HG03571 (cell line): ENCODE measurements at regions not wholly inside any gene's neighbourhood (a gene's known extent, or its start where the extent isn't known, plus 50 kb on each side); places are given as distances from the start of the nearest gene placed in this dataset.

Experiments
- ATAC-seq: cut with Tn5 transposase; IDR thresholded peaks from one replicate; pipeline ENCODE4 v1.9.1; 2021; ENCODE audit not compliant: unreplicated experiment

DNA sequence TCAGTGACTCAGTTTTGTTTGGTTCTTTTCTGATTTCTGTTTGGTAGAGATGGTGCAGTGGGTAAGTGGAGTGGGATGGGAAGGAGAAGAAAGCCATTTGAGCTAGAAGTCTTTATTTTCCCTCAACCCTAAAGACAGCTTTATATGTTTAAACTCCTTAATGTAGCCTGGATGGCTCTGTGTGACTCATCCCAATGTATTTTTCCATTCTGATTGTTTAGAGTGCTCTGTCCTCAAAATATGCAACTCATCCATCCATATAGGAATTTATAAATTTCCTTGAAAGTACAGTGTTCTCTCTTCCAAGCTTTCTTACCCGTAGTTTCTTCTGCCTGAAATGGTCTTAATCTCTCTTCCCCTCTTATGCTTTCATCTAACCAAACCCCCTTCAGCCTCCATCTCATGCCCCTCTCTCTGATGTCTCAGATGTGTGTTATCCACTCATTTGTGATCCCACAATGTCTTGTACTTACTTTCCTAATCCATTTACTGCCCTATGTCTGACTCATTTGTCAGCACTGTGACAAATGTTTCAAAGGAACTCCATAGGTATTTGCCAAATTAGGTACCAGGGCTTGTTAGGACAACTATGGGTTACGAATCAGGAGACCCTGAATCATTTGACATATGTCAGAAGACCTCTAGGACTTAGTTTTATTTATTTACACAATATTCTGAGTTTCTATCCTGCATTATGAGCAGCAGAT lies 217.5 kb upstream of the SGCD start:
- no peak for ATAC-seq

DNA sequence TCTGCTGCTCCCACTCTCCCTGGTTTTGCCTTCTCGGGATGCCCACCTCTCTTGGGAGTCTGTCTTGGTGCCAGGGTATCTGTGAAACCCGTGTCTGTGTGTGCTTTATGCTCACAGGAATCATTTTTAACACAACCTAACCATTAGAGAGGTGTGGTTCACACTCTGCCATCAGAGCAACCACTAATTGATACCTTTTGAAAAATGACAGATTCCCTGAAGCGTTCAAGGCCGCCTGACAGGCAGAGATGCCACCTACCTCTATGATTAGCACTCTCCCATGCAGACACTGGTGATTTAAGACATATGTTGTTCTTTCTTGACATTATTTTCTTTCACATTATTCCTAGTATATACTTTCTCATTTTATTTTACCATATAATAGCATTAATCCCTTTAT lies 207.3 kb upstream of the SGCD start:
- no peak for ATAC-seq

DNA sequence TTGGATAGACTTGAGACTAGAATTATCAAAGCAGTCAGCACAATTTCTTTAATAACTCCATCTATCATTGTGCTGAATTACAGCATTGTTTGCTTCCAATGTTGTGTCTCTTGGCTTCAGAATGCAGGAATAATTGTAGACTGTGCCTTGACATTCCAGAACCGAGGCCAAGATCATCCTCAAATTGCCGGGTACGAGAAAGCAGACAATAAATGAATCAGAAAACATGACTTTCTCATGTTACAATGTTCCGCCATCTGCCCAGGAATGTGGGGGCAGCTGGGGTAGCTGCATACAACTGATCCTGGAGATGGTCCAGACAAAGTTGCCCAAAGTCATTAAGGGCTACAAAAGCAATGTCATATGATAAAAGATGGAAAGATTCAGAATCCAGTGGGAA lies 206.2 kb upstream of the SGCD start:
- no peak for ATAC-seq

DNA sequence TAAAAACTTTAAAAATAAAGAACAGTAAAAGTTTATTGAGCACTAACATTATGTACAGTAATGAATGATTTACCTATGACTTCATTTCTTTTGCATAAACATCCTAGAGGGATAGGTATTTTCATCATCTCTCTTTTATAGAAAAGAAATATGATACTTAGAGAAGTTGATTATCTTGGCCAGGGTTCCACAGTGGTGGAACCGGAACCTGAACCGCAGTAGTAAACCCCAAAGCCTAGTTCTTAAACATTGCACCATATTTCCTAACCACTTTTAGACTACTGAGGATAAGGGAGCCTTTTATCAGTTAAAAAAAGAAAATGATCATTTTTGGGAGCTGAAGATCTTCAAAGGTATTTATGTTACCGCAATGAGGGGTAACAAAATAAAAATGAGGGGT lies 205.7 kb upstream of the SGCD start:
- no peak for ATAC-seq

DNA sequence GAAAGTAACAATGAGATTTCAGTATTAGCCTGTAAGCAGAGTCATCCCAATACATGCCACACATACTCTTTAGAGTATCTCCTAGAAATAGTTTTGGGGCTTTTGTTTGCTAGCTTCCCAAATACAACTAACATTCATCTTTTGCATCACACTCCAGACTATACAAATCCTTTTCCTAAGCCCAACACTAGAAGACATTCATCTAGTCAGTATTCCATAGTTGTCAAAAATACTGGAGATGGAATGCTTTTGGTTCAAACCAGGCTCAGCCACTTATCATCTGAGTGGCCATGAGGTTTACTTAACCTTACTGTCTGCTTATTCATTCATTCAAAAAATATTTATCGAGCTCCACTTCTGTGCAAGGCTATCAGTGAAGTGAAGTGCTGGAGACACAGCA lies 205.1 kb upstream of the SGCD start:
- ATAC-seq, result no peak

DNA sequence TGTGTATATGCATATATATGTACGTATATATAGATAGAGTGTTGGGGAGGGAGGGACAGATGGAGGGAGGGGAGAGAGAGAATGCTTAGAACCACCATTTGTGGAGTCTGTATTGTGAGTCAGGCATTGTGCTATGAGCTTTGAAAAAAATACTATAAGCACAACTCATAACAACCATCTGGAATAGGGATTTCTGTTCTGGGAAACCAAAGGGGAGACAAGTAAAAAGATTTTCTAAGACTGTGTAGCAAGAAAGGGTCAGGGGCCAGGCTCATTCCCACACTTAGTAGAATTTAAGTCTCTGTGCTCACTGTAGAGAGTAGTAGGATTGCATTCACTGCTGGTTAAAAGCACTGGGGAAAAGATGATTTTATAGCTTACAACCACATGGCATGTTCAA lies 202.3 kb upstream of the SGCD start:
- ATAC-seq, result no peak

DNA sequence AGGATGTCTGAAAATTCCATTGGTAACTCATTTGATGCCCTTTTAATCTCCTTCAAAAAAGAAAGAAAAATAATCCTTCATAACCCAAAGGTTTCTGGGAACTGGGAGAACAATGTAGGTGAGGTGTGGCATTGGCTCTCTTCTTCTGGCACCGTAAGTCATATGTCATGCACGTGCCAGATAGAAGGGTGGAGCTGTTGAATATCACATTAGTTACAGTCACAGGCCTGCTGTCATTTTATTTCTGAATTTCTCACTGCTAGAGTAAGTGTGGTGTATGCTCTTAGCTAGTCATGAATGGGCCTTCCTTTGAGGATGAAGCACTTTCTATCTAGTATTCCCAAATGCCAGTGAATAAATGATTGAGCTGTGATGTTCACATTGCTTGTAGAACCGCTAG lies 201.8 kb upstream of the SGCD start:
- no peak for ATAC-seq

DNA sequence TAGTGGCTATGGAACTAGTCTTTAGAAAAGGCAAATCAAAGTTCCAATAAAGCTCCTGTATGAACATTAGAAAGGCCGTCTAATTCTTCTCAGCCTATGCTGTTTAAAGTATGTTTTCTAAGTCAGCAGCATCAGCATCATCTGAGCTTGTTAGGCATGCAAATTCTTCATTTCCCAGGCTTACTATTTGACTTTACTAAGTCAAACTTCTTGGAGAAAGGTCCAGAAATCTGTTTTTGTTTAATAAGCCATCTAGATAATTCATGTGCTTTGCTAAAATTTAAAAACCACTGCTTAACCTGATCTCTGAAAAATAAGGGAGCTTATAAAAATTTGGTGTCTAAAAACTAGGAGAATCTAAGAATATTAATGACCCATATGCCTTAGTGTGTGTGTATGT lies 200.2 kb upstream of the SGCD start:
- no peak for ATAC-seq

DNA sequence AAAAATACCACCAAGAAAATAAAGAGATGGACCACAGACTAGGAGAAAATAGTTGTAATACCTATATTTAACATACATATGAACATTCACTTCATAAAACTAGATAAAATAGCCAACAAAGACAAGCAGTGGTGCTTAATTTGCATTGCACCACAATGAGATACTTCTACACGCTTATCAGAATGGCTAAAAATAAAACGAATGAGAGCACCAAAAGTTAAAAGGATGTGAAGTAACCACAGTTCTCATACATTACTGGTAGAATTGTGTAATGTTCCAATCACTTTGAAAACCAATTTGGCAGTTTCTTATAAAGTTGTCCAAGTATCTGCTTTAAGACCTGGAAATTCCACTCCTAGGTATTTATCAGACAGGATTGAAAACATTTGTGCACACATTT lies 198.9 kb upstream of the SGCD start:
- ATAC-seq, result no peak

DNA sequence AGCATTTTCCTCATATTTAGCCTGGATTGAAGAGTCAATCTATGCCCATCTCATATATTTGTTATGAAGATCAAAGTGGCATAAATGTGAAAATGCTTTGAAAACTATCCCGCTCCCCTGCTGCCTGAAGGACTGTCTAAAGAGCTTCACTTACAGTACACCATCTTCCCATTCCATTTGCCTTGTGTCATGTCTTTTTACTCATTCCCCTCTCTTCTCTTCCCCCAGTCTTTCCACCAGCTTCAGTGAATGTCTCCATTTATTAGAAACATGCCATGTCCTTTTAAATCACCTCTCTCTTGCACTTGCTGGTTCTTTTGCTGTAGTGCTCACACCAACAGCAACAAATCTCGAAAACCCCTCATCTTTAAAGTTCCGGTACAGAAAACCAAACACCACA lies 192.7 kb upstream of the SGCD start:
- no peak for ATAC-seq

DNA sequence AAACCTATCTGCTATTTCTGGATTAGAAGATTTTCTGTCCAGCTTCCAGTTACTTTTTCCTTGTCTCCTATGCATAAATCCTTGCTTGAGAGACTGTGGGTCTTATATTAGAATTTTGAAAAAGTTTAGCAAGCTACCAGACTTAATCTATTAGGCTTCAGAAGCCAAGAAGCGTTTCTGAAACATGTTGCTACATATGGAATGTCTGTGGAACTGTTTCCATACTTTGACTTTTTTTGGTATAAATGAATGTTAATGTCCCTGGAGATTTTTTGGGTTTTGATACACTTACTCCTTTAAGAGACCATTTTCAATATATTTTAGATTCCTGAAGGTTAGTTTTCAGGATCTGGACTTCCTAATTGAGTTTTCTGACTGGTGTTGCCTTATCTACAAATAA lies 191.4 kb upstream of the SGCD start:
- no peak for ATAC-seq

DNA sequence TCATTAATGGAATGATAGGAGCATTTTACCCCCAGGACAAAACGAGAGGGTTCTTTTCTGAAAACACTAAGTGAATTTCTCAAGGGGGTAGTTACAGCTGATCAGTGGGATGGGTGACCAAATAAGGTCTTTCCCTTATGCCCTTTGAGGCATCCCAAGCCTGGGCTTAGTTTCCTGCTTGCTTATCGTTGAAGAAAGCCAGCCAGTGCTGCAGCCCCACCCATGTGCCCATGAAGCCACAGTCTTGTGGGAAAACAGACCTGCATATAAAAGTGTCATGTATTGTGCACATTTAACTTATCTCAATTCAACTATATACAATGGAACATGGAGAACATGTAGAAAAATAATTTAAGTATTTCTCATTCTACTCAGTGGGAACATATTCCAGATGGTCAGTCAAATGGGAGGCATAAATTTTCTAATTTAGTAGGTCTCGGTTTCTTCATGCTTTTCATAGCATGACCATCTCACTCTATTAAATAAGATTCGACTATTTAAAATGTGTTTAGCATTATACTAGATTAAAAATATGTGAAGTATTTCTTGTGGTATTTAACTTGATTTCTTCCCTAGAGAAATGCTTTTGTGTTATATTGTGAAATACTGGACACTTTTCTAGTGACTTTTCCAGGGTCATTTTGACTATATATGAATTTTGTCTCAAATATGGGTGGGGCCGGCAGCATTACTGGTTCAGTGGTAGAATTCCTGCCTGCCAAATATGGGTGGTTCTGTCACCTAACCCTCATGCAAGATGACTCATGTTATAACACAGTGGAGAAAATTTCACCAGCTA lies 189.7 kb upstream of the SGCD start:
- no peak for ATAC-seq

DNA sequence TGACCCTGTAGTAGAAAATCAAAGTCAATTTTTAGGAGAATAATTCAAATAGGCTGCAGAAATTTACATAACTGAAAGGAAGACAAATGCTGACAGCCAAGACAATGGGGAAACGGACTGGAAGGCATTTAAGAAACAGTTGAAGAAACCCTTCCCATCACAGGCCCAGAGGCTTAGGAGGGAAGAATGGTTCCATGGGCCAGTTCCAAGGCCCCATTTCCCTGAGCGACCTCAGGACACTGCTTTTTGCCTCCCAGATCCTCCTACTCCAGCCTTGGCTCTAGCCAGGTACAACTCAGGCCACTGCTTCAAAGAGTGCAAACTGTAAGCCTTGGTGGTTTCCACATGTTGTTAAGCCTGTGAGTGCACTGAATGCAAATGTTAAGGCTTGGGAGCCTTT lies 184.1 kb upstream of the SGCD start:
- no peak for ATAC-seq

DNA sequence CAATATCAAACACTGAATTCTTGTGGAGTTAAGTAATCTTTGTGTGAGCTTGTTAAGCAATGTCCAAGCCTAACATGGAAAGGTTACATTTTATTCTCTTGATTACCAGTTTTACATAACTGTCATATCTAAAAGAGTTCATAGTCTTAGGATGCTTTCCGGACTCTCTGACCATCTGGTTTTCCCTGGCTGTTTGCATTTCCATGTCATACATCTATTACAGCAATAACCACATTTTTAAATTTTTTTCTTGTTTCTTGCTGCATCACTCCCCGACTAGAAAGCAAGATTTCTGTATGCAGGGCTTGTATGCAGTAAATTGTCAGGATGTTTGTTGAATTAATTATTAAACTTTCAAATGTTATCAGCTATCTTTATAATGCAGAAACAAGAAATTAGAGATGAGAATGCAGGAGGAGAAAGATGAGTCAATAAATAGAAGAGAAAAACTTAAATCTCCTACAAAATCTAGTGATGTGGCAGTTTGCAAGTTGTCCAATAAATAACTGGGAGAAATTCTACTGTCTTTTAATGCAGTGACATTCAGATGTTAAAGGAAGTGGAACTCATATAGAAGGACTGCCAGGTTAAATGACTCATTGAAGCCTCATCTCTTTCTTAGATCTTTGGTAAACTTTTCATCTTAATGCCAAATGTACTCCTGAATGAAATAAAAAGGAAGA lies 179.6 kb upstream of the SGCD start:
- ATAC-seq, result no peak

DNA sequence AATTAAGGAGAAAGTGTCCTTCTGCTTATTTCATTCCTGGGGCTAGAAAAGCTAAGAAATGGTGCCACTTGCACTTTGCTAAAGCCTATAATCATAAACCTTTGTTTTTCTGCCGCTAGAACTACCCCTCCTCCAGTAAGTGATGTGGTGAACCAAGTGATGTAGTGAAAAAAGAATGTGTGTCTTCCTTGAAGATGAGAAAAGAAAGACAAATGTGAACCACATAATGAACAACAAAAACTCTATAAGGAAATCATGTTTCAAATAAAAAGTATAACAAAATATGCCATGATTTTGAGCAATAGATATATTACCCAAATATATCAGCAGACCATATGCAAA lies 179.0 kb upstream of the SGCD start:
- ATAC-seq, result no peak

DNA sequence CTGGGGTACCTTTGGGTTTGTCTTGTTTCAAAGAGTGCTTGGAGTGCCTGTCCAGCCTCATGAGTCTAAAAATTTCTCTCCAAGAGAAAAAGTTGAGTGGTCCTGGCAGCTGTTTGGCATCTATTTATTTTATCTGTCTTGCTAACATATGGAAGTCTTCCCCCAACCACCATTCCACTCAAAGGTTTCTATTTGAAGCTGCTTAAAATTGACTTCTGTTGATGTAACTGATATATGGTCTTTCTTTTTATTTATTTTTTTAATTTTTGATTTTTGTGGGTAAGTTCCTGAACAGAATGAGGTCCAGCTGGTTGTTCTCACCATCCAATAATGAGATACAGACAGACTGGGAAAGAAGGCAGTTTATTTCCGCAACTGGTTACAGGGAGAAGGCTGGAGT lies 178.7 kb upstream of the SGCD start:
- no peak for ATAC-seq

DNA sequence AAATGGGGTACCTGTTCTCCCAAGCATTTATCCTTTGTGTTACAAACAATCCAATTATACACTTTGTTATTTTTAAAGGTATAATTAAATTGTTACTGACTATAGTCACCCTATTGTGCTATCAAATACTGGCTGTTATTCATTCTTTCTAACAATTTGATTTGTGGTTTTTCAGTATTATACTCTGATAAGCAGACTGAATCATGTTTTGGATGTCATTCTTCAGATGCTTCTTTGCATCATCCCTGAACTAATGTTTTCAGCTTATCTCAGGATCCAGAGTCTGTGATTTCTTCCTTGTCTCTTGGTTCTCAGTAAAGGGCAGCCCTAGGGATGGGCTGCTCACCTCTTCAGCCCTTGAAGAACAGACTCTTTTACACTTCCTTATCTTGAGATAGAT lies 177.8 kb upstream of the SGCD start:
- ATAC-seq, result no peak

DNA sequence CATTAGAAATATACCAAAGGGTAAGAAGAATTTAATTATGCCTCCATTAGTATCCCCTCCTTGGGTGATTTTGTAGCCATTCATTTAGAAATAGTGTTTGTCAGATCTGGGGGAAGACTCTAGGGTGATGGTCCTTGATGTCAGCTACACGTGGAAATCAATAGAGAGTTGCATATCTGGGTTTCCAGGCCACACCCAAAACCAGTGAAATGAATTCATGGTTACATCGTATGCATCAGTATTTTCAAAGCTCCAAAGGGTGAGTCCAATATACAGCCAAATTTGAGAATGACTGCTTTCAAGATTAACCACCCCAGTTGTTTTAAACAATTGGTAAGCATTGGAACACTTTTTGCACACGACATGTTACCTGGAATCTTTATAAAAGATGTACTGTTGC lies 173.4 kb upstream of the SGCD start:
- ATAC-seq, result no peak

DNA sequence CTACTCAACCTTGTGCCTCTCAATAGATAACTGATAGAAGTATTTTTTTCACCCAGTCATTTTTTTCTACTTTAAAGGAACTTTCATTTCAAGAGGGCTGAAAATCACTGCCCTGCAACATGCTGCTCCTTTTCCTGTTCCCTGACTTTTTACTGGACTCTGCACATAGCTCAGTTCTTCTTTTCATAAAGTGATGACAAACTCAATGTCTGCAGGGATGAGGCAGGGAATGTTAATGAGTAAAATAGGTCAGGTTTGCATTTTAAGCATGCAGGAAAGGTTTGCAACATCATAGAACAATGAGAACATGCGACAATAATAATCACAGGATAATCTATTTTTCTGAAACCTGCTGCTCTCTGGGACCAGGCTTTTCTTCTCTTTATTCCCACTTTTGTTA lies 172.2 kb upstream of the SGCD start:
- no peak for ATAC-seq

DNA sequence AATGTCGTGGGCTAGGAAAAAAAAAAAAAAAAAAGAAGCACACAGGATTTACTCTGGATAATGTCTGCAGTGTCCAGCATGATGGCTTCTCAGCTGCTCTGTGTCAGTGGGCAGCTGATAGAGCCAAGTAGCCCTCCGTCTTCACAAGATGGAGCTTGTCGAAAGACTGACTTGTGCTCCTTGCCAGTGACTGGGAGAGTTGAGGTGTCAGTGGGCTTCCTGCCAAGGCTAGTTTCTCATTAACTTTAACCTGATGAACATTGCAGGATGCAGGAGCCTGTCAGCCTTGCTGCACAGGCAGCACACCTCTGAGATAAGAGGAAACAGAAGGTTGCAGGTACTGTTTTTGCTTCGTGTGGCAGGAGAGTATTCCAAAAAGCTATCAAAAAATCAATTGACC lies 171.4 kb upstream of the SGCD start:
- ATAC-seq, result no peak

DNA sequence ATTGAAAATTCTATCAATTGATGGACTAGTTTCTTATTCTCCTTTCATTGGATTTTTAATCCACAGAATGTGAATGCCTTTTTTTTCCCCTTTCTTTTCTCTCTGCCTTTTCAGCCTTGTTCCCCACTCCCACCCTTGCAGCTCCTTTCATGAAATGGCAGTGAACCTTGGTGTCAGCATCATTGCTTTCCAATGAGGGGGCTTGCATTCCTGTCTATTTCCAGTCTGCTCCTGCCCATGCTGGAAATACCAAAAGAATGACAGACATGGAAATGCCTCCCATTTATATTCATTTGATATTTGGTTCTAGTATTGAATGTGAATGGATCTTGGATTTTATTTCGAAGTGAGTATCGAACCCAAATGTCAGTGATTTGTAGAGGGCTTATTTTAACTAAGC lies 162.7 kb upstream of the SGCD start:
- no peak for ATAC-seq

DNA sequence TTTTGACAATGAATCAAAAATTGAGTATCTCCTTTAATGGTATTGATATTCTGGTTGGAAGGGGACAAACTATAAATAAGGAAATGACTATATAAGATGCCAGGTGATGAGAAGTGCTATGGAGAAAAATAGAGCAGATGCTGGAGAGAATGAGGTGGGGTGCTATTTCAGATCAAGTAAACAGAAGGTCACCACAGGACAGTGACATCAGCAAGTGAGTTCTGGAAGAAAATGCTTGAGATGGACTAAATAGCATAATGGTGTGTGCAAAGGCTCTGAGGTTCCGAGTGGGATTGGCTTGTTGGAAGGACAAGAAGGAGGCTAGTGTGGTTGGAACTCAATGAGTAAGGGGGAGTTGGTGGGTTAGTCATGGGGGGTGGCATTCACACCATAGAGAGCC lies 157.5 kb upstream of the SGCD start:
- no peak for ATAC-seq
